Activated CD4-positive, CD25-positive, alpha-beta regulatory T cell treated with anti-CD3 and anti-CD28 coated beads, Interleukin-2, amount 50 U/mL, for 24 hours (primary cell): ENCODE measurements at regions not wholly inside any gene's neighbourhood (a gene's known extent, or its start where the extent isn't known, plus 50 kb on each side); places are given as distances from the start of the nearest gene placed in this dataset.

Experiments
- ATAC-seq, 2 donors: fragments of 150-1000 bp; cut with Tn5 transposase; one replicate each; pipeline ENCODE4 v1.10.0; 2021; ENCODE audit warnings: mild to moderate bottlenecking in 1 of 2, moderate library complexity in 1 of 2

DNA sequence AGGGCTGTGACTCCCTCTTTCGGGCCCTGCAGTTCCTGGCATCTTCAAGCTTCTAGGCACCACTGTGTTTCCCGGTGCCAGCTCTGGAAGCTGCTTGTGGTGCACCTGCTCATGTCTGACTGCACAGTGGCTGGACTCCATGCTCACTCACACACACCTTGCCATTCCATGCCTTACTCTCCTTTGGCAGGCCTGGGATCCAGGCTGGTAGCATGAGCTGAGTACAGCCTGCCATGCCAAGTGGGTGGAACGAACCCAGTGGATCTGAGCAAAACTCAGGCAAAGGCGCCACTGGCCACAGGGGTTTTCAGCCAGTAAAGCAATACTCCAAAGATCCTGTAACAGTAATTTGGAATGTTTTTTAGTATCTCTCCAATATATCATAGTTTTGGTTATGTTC is 902.7 kb upstream of the USP15 start:
- no peak for ATAC-seq

DNA sequence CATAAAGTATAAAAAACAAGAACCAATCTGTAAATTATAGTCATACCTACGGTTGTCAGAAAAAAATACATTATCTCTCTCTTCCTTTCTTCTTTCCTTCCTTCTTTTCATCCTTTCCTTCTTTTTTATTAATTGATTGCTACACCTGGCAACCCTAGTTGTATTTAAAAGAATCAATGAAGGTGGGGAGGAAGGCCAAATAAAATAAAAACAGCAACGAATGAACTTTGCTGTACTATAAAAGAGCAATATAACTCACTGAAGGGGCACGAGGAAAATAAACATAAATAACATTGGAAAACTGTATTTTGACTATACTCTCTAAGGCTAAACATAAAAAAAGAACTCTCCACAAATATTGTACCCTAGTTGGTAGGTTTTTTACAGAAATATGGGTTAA is 898.2 kb upstream of the USP15 start:
- ATAC-seq: no peak

DNA sequence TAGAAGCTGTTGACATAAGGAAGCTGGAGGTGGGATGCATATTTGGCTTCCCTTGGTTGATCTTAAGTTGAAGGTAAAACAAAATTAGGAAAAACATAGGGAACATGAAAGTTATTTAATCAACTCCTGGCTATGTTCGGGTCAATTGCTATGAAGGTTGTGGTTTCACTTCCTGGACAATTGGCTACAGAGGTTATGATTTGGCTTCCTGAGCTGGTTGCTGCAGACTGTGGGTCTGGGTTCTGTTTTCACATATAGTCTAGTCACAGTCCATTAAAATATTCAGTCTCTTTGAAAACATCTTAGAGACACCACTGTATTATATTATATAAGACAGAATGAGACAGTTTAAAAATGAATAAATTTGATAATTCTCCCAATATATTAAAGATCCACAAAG is 895.2 kb upstream of the USP15 start:
- ATAC-seq: no peak

DNA sequence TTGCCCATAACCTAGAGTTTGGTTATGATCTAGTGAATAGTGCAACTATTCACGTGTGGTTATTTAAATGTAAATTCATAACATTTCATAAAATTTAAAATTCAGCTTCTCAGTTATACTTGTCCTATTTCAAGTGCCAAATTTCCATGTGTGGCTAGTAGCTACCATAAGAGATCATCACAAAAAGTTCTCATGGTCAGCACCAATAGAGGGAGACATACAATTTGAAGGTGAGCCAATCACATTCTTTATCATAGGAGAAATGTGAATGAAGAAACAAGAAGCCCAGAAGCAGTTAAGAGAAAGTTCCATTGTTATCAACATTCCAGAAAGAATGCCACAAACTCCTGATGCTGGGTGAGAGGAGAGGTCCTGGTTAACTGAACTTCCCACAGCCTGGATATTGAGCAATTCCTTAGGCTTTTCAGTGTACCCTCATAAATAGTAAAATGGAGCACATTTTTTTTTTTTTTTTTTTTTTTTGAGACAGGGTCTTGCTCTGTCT is 892.9 kb upstream of the USP15 start:
- no peak for ATAC-seq

DNA sequence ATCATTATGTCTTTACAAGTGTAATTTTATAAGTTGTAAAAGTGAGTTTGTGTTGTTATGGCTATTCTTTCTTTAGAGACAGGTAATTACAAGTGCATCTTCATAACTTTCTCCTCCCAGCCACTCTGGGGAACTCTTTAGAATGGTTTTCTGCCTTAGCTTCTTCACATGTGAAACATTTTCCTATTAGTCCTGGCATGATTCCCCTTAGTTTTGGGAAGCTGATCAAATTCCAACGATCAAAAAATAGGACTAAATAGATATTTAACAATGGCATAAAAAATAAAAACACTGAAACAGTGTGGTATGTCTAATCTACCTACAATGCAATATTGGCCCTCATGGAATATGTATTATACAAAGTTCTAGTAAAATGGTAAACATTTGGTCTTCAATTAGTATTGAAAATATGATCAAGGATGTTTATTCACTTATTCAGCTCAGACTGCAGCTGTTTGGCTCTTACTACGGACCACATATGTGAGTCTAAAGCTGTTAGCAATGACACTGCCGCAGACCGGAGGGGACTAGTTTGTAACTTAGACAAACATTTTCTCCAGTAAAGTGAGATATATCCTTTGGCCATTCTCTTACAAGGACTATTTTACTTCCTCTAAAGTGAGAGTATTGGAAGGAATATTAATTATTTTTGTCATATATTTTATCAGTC is 890.8 kb upstream of the USP15 start:
- ATAC-seq: no peak

DNA sequence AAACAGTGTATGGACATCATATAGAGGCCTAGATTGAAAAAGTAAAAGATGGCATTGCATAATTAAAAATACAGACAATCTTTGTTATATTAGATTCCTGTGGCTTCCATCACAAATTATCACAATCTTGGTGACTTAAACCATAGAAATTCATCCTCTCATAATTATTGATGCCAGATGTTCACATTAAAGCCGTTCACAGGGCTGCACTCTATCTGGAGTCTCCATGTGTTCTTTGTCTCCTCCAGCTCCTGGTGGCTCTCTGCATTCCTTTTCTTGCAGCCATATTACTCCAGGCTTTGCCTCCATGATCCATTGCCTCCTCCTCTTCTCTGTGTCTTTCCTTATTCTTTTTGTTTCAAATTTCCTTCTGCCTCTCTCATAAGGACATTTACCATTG is 875.7 kb upstream of the USP15 start:
- no peak for ATAC-seq

DNA sequence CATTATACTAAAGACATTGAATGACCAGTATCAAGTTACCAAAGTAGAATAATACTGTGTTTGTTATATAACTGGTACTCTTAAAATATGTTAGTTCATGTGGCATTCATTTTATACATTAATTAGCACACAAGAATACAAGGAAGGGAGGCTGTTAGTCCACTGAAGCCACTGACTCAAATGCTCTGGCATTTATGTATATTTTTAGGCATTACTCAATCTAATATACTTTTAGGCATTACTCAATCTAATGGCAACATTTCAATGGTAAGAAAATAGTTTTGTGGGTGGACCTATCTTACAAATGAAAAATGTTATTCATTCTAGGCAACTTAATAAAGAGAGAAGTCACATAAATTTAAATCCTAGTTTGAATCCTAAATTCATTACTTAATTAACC is 874.4 kb upstream of the USP15 start:
- no peak for ATAC-seq

DNA sequence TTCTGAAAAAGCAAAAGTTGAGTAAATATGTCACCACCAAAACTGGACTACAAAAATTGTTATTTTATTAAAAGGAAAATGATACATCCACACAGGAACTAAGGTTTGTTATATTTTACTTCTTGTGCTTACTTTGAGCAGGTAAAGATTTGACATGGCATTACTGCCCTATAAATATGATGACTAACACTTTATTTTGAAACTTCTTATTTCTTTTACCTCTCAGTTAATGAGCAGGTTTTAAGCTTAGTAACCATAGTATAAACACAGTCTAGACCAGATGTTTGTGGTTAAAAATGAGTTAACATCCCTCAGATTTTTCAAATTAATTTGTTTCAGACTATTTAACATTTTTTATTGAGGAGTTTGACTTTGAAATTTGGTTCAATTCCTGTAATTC is 862.5 kb upstream of the USP15 start:
- no peak for ATAC-seq

DNA sequence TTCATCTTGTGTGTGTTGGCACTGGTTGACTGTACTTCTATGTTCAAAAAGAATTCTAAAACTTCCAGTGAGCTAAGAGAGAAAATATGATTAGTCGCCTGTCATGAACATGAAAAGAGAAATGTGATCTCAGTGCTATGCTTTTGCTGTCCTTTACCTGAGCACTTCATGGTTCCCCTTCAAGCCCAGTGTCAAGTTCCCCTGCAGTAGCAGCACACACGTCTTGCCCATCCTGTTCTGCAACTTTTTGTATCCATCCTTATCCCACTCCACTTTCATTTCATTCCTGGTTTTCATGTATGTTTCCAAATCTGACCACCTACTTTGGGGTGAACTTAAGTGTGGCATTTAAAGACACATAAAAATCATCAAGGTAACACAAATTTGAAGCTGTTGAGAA is 848.0 kb upstream of the USP15 start:
- no peak for ATAC-seq

DNA sequence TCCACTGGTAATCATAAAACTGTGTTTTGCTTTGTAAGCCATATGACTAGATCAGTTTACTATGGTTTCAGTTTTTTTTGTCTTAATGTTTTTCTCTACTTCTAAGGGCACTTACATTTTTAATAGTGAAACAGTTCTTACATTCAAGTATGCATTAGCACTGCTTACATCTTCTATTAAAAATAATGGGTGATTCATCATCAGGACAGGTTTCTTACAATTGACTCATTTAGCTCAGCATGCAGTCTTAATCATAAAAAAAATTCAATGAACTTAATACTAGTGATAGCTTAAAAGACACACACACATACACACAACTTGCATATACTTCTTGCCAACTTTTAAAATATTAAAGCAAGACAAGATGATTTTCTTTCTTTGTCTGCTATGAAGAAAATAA is 845.7 kb upstream of the USP15 start:
- ATAC-seq: no peak

DNA sequence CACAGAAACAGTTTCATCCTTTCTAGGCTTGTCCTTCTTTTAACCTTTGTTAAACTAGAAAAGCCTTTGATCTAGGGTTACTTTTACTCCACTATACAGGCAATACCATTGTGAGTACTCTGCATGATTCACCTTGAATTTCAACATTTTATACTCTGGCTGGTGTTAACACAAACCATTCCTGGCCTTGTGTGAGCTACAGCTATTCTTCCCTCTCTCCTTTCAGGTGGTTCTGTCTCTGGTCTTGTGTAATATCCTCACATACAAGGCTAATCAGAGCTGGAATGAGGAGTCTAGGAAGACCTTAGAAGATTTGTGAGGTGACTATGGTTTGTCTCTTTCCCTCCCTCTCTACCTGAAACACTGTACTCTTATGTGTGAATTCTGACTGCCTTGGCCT is 837.4 kb upstream of the USP15 start:
- ATAC-seq: no peak

DNA sequence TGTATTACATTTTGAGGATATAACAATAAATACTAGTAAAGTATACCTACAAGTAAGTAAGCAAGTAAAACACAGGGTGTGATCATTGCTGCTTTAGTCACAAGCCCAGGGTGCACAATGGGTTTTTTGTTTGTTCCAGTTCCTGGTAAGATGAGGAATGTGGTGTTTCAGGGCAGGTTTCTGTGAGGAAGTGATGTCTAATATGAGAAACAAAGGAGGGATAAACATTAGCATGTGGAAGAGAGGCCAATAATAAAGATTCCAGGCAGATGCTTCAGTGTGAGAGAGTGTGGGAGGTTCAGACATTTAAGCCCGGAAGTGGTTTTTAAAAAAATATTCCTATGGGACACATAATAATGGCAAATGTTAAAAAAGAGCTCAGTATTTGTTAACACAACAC is 808.1 kb upstream of the USP15 start:
- no peak for ATAC-seq

DNA sequence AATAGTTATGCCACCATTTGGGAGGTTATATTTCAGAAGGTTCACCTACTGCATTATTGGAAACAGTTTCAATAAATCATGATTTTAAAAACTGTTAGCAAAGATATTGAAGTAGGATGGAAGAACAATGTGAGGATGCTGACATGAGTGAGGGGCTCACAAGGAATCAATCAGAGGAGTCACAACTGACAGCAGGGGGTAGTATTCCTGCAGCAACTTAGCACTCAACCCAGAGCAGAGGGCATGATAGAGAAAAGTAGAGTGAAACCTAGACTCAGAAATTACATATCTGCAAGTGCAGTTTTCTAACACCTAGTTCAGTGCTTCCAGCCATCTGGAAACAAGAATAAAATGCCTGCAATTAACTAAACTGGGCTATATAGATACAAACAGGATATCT is 772.5 kb upstream of the USP15 start:
- no peak for ATAC-seq

DNA sequence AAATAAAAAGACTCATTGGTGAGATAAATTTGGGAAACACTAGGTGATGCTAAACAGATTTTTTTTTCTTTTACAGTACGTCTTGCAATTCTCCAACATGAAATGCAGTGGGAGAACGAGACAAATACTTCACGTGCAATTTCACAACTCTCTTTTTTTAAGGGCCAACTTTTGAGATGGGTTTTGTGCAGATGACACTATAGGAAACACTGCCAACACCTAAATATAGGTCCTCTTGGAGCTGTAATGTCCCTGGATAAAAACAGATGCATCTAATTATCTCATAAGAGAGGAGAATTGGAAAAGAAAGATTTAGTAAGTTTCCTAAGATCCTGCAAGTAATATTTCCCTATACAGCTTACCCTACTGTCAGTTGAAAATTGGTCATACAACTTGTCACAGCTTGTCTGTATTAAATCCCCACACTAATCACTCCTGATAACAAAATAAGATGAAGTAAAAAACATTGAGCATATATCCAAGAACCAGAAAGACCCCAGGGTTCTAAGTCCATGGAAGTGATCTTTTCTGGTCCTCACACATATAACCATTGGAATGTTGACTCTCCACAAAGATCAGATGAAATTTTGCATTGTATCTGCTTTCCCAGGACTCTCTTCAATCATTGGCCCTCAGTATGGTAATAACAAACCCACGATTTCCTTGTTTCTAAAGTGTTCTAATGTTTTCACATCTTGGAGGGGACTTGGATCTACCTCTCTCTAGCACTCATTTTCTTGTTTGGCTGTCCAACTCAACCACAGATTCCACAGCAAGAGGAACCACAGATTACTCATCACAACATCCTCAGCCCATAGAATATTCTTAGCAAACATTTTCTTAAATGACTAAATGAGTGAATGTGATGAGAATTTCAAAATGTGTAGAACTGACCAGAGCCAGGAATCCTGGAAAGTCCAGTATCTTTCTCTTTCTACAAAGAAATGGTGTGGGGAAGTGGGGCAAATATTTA is 769.4 kb upstream of the USP15 start:
- ATAC-seq: no peak

DNA sequence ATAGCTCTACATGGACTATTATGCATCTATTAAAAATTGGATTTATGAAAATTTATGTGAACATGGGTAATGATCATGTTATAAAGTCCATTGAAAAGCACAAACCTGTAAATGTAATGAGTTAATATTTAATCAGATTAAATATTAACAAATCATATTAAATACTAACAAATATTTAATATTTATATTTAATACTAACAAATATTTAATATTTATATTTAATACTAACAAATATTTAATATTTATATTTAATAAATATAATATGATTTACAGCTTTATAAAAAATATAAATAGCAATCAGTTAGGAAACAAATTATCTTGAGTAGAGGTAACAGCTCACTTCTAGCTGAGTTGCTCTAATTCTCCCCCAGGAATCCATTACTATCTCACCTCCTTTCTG is 758.0 kb upstream of the USP15 start:
- no peak for ATAC-seq

DNA sequence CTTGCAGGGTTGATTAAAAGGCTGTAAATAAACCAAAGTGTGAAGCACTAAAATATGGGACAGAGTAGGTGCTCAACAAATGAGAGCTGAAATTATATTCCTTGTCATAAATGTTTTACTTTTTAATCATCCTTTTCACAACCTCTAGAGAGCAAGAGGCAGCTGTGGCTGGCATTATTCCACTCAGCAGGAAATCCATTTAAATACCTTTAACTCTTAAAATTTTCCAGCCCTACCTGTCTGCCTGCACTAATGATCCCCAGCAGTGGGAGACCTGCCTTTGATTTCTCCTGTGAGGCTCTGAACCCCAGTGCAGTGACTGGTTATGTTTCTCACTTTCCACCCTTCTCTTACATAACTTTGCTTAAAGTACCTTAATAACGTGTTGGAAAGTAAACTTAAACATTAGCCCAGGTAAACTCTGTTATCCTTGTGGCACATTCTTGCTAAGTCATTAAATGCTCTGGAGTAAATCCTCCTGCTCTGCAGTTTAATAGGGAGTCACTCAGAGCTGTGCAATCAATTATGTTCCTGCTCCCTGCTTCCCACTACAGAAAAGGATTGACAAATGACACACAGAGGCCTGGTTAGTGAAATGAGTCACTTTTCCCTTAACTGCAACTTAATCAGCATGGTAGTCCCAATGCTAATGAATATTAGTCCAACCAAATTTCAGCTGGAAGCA is 755.7 kb upstream of the USP15 start:
- no peak for ATAC-seq

DNA sequence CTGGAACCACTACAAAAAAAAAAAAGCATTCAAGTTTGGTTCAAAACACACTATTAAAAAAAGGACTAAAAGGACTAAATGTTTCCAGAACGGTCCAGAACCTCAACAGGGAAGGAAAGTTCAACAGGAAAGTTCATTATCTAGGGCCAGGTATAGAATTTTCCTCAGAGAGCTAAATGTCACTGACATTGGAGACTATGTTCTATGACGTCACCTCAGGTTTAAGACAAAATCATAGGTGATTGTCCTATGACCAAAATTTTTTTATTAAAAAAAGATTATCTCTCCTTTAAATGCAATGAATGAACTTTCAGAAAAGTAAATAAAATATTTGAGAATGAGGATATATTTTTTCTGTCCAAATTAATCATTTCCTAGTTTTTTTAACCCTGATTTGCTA is 746.7 kb upstream of the USP15 start:
- ATAC-seq: no peak

DNA sequence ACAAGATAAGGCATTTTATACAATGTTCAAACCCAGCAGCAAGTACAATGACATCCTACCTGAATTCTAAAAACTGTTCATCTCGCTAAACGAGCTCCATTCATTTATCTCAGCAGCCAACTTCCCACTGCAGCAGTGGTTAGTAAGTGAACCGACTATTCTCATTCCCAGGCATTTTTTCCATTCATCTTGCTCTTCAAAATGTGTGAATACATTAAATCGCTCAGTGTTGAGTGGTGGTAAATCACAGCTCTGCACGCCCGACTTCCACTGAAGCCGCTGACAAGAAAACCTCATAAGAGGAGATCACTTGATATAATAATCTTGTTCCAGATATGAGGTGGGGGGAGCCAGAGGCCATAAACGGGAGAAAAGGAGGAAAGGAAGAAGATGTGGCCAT is 746.2 kb upstream of the USP15 start:
- no peak for ATAC-seq

DNA sequence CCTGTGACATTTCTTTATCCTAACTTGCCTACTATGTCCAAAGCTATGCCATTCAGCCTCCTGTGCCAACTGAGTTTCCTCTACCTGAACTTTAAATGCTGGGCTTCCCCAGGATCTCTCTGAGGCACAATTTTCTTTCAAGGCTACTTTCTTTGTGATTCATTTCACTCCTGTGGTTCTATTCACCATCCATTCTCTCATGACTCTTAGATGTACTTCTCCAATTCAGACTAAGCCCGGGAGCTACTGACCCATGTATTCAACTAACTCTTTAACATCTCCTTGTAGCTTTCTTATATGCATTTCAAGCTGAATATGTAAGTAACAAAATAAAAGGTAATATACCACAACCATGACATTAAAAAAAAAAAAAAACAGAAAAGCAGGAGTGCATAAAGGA is 738.9 kb upstream of the USP15 start:
- no peak for ATAC-seq

DNA sequence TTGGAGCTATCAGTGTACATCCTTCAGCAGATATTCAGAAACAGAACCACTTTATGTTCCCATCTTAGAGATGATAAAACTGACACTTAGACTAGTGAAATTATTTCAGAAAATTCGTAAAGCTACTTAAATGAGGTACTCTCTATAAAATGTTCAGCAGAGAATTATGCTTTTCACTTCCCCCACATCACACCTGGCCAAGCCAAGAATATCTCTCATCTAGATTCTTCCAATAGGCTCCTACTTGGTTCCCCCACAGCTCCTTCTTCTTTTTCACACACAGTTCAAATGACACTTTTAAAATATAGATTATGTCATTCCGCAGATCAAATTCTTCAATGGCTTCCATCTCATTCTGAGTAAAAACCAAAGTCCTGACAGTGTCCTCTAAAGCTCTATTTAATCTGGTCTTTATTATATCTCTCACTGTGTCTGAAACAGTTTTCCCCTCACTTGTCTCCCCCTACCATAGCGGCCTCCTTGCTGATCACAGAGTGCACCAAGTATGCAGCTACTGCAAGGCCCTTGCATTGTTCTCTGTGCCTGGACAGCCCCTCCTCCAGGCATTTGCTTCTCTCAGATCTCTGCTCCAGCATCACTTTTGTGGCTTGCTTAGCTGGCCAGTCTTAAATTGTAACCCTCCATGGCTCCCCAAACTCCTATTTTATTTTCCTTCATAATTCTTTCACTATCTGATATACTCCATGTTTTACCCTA is 736.8 kb upstream of the USP15 start:
- ATAC-seq: no peak

DNA sequence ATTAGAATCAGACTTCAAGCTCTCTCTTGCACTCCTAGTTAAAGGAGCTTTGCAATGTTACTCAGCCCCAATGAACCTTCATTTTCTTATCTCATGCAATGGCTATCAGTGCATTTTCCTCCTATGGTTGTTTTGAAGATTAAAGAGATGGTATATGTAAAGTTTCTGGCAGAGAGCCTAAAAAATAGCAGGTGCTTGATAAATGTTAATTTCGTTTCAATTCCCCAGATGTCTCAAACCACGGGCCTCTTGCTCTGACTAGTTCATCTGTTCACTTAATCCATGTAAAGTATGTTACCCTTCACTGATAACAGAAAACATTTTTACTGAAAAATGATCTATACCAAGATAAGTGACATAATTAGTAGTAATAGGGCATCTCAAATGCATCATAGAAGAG is 735.4 kb upstream of the USP15 start:
- no peak for ATAC-seq

DNA sequence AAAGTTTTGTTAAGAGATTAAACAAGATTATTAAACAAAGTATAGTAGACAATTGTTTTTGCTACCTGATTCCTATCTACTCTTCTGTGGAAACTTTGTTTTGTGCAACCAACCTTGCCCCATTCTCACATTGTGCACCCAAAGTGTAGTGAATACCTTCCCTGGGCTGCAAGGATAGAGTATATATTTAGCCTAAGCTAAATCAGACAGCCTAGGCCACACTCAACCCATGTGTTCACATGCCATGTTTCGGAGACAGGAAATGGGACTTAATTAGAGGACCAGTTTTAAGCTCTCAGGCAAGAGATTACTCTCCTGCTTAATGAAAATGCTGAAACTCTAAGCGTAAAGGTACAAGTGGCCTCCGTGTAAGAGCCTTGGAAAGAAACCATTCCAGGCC is 734.9 kb upstream of the USP15 start:
- no peak for ATAC-seq

DNA sequence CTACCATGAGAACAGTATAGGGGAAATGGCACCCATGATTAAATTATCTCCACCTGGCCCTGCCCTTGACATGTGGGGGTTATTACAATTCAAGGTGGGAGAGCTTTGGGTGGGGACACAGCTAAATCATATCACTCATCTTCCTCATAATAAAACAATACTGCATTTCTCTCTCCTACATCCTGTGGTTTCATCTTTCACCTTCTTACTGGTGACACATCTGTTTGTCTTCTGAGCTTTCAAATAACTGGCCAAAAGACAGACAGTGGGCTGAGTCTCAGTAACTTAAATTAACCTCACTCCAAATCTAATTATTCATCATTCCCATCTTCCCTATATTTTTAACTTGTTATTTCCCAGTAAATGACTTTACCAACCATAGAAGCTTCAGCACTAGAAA is 729.7 kb upstream of the USP15 start:
- ATAC-seq: no peak
